DLD1 (cell line): ENCODE measurements at regions not wholly inside any gene's neighbourhood (a gene's known extent, or its start where the extent isn't known, plus 50 kb on each side); places are given as distances from the start of the nearest gene placed in this dataset.
"Not testable (repeated sequence)": the region's sequence is repeated elsewhere in the genome, so short reads cannot be mapped to it uniquely, and the experiment has no call there.

Source experiments
- in situ Hi-C: cut with HindIII; loops from 2 replicates; pipeline ENCODE4 v1.10.0; 2017; ENCODE audit warnings: low sequenced_read_pairs

GRCh38 chr18:71303743-71304142 is 1014.9 kb downstream of the SOCS6 start:
- in situ Hi-C loops, result not testable (repeated sequence)

GRCh38 chr18:71301596-71301995 is 1012.8 kb downstream of the SOCS6 start:
- in situ Hi-C loops, result no loop called here

GRCh38 chr18:71294201-71294600 is 1005.4 kb downstream of the SOCS6 start:
- in situ Hi-C loops, result not testable (repeated sequence)

GRCh38 chr18:71293322-71293721 is 1004.5 kb downstream of the SOCS6 start:
- in situ Hi-C loops, result no loop called here

- in situ Hi-C loops, result no loop called here
Observed at GRCh38 chr18:71287268-71287667, 998.4 kb downstream of the SOCS6 start.

- in situ Hi-C loops, result no loop called here
Observed at GRCh38 chr18:71252351-71252865, 963.6 kb downstream of the SOCS6 start.

- in situ Hi-C loops, result no loop called here
Observed at GRCh38 chr18:71250191-71250590, 961.3 kb downstream of the SOCS6 start.

- in situ Hi-C loops, result no loop called here
Observed at GRCh38 chr18:71249791-71250190, 960.9 kb downstream of the SOCS6 start.

GRCh38 chr18:71242981-71243380 is 954.1 kb downstream of the SOCS6 start:
- in situ Hi-C loops, result no loop called here

GRCh38 chr18:71238974-71239624 is 950.3 kb downstream of the SOCS6 start:
- in situ Hi-C loops, result no loop called here

- in situ Hi-C loops, result no loop called here
Observed at GRCh38 chr18:71237641-71238040, 948.8 kb downstream of the SOCS6 start.

- in situ Hi-C loops, result no loop called here
Observed at GRCh38 chr18:71233177-71233576, 944.3 kb downstream of the SOCS6 start.

GRCh38 chr18:71223486-71223885 is 934.6 kb downstream of the SOCS6 start:
- in situ Hi-C loops, result no loop called here

- in situ Hi-C loops, result no loop called here
Observed at GRCh38 chr18:71221405-71221804, 932.6 kb downstream of the SOCS6 start.

GRCh38 chr18:71212739-71213138 is 923.9 kb downstream of the SOCS6 start:
- in situ Hi-C loops, result not testable (repeated sequence)

- in situ Hi-C loops, result no loop called here
Observed at GRCh38 chr18:71212222-71212621, 923.4 kb downstream of the SOCS6 start.

- in situ Hi-C loops, result no loop called here
Observed at GRCh38 chr18:71209944-71210343, 921.1 kb downstream of the SOCS6 start.

- in situ Hi-C loops, result no loop called here
Observed at GRCh38 chr18:71194438-71194837, 905.6 kb downstream of the SOCS6 start.

GRCh38 chr18:71189581-71189980 is 900.7 kb downstream of the SOCS6 start:
- in situ Hi-C loops, result no loop called here

GRCh38 chr18:71168557-71169145 is 879.8 kb downstream of the SOCS6 start:
- in situ Hi-C loops, result no loop called here

GRCh38 chr18:71136487-71136886 is 847.6 kb downstream of the SOCS6 start:
- in situ Hi-C loops, result no loop called here

GRCh38 chr18:71134122-71134521 is 845.3 kb downstream of the SOCS6 start:
- in situ Hi-C loops, result no loop called here

- in situ Hi-C loops, result no loop called here
Observed at GRCh38 chr18:71131918-71132317, 843.1 kb downstream of the SOCS6 start.
